GM19397 (cell line): ENCODE measurements at regions not wholly inside any gene's neighbourhood (a gene's known extent, or its start where the extent isn't known, plus 50 kb on each side); places are given as distances from the start of the nearest gene placed in this dataset.
"Not testable (repeated sequence)": the region's sequence is repeated elsewhere in the genome, so short reads cannot be mapped to it uniquely, and the experiment has no call there.

ENCODE experiments used
- ATAC-seq: cut with Tn5 transposase; IDR thresholded peaks from one replicate; pipeline ENCODE4 v1.9.1; 2021; ENCODE audit warnings: mild to moderate bottlenecking, moderate library complexity; ENCODE audit not compliant: unreplicated experiment

DNA sequence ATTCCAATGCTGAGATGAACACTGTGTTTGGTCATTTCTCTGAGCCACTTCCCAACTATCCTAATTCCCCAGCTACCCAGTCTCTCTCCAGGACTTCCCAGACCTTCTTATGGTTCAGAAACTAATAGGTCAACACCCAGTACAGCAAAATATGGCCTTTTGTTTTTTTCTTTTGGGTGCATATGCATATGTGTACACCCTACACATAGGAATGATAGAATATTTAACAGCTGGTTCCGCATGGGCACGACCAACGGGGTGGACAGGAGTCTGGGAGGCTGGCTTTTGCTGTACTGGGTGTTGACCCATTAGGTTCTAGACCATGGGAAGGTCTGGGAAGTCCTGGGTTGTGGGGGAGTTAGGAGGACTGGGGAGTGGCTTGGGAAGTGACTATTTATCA, 143.9 kb downstream of the MRPS6 start:
- ATAC-seq: no peak

DNA sequence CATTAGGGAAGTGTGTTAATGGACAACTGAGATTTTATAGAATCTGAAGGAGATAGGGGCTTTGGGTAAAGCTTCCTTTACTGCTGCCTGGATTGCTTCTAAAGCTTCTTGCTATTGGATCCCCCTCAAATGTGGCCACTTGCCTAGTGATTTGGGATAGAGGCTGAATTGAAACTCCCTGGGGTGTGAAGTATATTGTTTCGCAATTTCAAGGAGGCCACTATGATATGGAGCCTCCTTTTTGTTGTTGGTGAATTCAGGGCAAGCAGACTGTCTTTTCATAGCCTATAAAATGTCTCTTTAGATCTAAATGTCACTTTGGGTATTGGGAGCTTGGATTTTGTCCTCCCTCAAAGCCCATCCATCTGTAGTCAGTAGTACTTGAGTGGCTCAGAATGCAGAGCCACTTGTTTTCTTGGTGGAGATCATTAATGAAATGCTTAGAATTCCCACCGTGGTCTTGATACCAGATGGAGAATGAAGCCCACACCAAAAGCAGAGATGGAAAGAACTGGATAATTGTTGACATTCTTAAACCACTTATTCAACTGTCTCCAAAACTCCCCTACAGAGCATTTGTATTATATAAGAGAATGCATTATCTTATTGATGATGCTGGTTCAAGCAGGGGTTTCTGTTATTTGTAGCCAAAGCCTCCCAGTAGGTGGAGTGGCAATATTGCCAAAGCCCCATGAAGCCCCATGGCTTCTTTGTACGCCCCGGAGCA, 144.3 kb upstream of the KCNE2 start:
- no peak for ATAC-seq

DNA sequence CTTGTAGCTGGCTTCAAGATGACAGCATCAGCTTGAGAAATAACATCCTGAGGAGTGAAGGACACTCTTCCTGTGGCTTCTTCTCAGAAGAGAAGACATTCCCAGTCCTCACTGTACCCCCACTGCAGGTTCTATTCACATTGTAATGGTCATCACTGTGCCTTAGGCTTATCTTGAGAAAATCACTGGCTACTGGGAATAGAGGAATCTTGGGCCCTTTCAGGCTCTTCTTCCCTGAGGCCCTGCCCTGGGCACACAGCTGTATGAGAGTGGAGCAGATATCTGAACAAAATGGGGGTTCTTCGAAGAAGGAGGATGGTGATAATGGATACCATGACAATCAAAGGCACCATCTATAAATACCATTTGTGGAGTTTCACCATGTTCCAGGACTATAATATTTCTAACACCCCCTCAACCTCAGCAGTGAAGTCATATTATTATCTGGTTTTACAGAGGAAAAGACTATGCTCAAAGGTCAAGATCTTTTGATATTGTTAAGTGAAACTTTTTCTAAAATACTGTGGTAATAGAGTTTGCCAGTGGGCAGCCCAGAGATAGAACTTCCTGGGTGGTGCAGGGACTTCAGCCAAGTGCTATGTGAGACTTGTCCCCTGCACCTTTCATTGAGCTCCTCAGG, 143.1 kb upstream of the KCNE2 start:
- ATAC-seq: no peak

DNA sequence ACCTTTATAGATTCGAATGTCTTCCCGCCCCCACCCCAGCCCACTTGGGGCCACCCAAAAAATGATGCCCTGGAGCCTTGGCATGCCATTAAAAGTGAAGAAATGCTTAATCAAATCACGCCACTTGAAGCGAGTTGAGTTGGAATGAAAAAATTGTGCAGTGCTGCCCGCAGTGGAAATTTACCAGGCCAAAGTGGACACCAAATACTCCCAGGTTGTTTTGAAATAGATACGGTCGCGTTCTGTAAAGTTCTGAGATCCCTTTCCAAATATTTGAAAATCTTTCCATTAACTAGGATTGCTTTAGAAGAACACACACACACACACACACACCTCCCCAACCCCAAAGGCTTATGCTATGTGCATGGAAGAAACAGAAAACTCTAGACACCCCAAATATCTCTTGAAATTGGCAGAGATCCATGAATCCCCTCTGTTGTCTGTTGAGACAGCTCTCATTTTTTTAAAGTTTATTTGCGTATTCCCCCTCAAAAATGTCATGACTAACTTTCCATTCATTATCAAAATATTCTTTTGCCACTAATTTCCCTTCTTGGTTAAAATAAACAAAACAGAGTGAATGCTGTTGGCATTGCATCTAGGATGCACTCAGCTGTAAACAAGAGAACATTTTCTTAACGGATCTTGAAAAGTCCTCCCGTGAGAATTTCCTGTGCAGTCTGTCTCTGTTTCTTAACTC, 142.3 kb upstream of the KCNE2 start:
- no peak for ATAC-seq

DNA sequence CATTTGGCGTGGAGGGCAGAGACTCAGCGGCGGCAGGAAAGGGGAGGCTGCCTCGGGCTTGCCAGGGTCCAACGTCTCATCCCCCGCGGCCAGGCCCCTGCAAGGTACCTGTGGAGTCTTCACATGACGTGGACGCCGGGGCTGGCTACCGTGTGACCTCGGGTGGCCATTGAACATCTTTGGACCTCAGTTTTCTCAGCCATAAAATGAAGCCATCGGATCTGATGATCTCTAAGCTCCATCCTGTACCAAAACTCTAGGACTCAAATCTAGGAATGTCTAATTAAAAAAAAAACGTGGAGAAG, 141.8 kb upstream of the KCNE2 start:
- no peak for ATAC-seq

DNA sequence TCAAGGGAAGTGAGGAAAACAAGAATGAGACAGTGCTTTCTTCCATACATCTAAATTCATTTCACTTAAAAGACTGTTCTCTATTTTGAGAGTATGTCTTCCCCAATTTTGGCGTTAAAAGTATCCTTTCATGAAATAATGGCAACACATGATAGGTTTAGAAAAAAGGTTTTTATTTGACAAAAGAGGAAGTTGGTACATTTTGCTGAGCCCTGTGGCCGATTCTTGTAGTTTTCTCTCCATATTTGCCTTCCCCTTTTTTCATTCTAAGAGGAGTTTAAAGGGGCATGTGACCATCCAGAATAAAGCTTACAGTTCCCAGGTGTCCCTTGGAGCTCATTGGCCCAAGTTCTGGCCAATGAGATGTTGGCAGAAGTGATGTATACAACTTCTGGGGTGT, 140.4 kb upstream of the KCNE2 start:
- ATAC-seq: no peak

DNA sequence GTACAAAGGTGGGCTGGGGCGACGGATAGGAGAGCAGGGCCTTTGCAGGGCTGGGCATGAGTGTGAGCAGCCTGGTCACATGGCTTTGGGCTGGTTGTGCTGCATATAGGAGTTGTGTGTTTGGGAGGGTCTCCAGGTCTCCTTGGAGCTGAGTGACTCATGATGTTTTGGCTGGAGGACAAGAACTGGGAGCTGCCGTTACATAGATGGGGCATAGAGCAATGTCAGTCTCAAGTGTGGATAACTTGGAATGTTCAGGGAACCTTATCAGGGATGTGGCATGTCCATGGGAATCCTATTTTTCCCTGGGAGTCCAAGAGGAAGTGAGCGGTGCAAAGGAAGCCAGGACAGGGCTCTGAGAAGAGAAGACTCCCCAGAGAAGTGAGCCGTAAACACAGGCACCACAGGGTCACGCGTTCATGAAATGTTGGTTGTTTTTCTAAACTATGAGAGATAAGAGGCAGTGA, 136.4 kb upstream of the KCNE2 start:
- ATAC-seq: no peak

DNA sequence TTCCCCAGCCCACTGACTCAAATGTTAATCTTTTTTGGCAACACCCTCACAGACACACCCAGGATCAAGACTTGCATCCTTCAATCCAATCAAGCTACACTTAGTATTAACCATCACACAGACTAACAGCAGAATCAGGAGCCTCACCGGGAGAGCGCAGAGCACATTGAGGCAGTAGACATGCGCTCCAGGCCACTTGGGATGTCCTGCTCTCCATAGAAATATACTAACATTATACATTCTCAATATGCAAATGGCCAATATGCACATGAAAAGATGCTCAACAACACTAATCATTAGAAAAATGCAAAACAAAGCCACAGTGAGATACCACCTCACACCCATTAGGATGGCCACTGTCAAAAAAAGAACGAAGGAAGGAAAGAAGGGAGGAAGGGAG, 135.0 kb upstream of the KCNE2 start:
- no peak for ATAC-seq

DNA sequence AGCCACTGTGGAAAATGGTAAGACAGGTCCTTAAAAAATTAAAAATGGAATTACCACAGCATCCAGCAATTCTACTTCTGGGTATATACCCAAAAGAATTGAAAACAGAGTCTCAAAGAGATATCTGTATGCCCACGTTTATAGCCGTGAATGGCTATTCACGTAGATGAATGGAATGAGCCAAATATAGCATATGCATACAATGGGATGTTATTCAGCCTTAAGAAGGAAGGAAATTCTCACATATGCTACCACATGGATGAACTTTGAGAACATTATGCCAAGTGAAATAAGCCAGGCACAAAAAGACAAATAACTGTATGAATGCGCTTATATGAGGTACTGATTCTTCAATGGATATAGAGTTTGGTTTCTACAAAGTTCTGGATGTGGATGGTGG, 134.5 kb upstream of the KCNE2 start:
- no peak for ATAC-seq

DNA sequence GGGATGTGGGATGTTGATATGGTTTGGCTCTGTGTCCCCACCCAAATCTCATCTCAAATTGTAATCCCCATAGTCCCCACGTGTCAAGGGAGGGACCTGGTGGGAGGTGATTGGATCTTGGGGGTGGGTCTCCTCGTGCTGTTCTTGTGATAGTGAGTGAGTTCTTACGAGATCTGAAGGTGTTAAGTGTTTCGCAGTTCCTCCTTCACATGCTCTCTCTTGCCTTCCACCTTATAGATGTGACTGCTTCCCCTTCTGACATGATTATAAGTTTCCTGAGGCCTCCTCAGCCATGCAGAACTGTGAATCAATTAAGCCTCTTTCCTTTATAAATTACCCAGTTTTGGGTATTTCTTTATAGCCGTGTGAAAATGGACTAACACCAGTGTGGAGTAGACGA, 130.1 kb upstream of the KCNE2 start:
- ATAC-seq: not testable (repeated sequence)

DNA sequence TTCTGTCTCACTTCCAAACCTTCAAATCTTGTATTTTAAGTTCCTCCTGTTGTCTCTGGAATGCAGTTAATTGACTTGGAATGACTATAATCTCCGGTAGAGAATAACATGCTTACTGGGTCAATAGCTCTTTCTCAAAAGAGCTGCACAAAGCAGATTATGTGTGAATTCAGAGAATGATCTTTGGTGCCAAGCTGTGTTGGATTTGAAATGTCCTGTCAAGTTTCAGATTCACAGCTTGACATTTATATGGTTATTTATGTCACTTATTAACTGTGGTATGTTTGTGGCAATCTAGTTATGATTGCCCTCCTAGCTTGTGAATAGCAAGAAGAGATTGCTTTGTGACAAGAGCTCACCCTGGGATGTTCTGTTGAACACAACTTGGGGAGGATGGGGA, 128.3 kb upstream of the KCNE2 start:
- ATAC-seq: no peak

DNA sequence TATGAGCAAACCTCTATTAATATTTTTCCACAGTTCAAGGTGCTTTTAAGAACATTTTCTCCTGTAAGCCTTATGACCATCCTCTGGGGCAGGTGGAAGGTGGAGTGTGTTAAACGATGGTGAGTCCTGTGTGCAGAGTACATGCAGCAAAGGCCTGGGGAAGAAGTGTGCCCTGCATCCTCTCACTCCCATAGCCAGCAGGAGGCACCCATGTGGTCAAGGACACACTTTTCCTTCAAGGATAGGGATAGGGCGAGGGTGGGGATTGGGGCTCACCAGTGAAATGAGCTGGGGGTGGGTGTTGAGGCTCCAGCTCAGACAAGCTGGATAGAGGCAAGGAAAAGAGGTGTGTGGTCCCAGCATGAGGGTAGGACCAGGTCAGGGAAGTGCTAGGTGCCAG, 120.8 kb upstream of the KCNE2 start:
- no peak for ATAC-seq

DNA sequence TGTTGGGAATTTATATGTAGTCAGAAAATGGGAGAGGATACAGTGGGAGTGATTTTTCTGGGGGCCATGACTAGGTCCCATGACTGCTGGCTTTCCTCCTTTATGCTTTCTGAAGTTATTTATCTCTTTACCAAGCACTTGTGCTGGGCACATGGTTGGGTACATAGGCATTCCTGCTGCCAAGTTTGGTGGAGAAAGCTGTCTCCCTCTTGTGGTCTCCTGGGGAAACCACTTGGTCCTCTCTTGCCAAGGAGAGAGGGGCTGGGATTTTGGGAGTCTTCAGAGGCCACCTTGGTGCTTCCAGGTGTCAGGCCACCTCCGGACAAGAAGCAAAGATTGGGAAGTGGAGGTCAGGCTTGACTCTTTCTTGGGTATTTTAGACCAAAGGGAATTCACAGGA, 120.2 kb upstream of the KCNE2 start:
- ATAC-seq: no peak

DNA sequence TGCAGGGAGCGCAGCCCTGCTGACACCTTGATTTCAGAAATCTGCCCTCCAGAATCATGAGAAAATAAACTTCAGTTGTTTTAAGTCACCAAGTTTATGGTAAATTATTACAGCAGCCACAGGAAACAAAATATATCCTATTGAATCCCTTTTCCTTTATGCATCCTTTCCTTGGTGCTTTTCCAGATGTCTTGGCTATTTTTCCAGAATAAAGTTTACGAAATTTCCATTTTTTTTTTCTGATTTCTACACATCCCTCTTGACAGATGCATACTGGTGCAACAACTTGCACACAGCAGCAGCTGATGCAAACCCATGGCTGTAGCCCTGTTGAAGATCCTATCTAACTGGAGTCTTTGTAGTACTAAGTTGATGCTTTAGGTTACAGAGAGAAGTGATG, 111.1 kb upstream of the KCNE2 start:
- no peak for ATAC-seq

DNA sequence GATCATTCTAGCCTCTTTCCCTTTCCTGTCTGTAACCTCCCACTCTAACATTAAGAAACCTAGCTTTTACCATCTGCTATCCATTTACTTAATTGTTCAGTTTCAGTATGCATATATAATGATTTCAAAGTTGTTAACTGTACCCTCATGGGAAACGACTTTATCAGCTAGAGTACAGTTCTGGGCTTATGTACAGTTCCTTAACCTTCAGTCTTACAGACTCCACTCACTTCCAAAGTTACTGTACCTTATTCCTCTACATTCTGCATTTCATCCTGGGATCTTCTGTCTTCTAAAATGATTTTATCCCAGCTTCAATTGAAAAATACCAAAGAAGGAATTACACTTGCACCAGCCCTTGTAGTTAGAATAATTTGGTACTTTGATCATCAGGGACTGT, 108.7 kb upstream of the KCNE2 start:
- no peak for ATAC-seq

DNA sequence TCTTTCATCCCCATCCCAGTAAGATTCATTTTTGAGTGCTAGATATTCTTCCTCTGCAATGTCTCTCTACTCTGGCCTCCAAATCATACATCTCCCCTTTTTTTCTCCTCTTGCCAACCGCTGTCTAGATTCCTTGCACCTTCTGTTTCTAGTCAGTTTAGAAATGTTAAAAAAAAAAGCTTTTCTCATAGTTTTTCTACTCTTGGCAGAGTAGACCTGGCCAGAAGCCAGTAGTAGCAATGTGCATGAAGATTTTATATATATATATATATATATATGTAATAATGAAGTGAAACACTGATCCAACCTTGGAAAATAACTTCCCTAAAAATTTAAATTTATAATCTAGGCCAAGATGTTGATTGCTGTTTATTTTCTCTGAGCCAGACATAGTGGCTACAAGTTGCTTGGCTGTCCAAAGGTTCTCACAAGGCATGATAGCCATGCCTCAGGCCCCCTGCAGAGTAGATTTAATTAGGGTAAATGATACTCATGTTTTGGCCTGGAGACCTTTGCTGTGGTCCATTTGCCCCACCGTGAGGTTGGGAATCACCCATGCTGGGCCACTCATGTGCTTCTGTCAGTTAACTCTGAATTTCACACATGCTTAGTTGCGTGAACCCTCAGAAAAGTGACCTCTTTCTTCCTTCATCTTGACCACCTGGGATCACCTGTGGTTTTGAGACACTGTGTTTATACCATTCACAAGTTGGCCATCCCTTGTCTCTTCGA, 103.4 kb upstream of the KCNE2 start:
- ATAC-seq: no peak

DNA sequence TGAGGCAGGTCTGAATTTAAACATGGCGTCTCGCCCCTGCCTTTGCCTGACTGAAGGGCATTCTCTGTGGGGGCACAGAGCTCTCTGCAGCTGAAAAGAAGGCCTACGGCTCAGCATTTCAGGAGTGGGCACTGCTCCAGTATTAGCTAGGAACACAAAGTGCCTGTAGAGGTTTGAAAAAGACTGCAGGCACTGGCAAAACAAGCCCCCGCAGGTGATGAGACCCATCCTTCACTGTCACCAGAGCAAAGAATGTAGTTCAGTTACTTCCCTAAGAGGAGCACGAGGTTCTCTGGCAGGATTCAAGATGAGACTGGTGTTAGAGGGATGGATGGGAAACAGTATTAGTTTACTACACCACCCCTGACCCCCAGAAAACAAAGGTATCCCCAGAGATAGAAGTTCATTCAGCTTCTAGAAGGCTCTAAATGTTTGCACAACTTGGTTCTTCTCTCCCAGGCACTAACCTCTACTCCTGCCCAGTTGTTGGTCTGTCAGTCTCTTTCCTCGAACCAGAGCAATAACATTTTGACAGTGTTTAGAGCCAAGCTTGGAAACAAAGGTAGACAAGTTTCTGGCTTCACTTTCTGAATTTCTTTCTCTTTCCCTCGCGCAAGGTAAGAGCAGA, 101.9 kb upstream of the KCNE2 start:
- ATAC-seq: no peak

DNA sequence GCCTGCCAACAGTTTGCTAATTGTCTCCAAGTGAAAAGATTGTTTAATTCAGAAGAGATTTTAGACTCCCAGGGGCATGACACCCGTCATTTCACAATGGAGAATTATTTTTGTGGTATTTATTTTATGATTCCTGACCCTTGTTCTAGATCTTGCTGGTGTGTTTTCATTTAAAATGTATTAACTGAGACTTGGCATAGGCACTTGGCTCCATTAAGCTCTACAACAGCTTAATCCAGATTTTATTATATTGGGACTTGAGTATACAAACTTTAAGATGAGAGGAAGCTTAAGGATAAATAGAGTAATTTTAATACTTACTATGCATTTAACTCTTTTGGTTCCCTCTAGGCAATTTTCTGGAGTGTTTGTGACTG, 101.3 kb upstream of the KCNE2 start:
- ATAC-seq: no peak

DNA sequence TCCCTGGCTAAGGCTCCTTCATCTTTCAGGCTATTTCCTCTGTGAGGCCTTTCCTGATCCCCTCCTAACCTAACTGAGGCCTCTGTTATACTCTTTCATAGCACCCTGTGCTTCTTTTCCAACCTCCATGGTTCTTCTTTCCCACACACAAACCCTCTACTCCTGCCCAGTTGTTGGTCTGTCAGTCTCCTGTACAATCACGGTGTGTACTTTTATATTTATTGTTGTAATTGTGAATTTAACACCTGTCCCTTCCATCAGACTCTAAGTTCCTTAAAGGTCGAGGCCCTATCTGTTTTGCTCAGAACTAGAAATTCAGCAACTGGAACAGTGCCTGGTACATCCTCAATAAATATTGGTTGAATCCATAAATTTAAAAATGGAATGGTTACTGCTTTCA, 100.2 kb upstream of the KCNE2 start:
- ATAC-seq: no peak

DNA sequence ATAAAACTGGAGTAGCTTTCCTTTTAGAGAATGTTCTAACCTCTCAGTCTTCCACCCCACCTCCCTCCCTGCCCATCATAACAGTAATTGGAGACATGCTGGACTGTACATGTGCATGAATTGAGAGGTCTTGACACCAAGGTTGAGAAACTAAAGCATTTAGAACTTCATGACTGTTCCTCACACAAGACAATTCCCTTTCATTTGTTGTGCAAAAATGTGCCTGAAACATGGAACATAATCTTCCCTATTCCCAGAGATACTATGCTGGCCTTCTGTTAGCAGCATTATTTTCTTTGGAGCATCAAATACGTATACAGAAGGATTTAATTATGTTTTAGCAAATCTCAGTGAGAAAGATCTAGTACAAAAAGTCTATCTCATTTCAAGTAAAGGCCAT, 97.5 kb upstream of the KCNE2 start:
- no peak for ATAC-seq

DNA sequence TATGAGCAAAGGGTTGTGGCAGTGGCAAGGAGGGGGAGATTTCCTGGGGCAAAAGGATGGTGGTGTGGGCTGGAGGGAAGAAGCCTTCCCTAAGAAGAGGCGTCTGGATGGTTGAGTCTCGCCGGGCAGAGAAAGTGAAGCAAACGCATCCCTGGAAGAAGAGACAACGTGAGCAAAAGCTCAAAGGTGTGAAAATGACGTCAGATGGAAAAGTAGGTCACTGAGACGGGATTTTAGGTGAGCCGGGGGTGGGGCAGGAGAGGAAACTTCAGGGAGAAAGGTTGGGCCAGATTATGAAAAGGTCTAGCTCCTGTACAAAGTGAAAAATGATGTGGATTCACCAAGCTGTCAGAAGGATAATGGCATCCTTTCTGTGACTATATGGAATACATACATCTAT, 95.3 kb upstream of the KCNE2 start:
- no peak for ATAC-seq
